EL (cell line): ENCODE measurements at regions not wholly inside any gene's neighbourhood (a gene's known extent, or its start where the extent isn't known, plus 50 kb on each side); places are given as distances from the start of the nearest gene placed in this dataset.
"Not testable (repeated sequence)": the region's sequence is repeated elsewhere in the genome, so short reads cannot be mapped to it uniquely, and the experiment has no call there.

Experiments
- DNase-seq: peaks from one replicate; pipeline ENCODE4 v3.0.0-alpha.2; 2016

DNA sequence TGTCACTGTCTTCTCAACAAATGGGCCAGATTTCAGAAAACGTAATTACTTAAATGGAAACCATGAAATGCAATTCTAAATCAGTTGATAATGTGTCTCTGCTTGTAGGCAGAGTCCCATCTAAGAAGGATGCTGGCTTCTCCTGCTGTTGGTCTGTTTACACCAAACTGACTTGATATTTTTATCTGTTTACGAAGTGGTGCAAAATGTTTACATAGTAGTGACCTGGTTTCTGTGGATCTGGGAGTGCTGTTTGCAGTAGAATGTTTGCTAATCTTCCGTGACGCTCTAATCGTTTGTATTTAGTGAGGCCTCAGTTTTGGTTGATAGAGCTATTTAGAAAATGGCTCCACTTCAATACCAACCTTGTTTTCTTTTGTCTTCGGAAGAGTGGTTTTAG is 213.5 kb downstream of the VEGFC start:
- no peak for DNase-seq

DNA sequence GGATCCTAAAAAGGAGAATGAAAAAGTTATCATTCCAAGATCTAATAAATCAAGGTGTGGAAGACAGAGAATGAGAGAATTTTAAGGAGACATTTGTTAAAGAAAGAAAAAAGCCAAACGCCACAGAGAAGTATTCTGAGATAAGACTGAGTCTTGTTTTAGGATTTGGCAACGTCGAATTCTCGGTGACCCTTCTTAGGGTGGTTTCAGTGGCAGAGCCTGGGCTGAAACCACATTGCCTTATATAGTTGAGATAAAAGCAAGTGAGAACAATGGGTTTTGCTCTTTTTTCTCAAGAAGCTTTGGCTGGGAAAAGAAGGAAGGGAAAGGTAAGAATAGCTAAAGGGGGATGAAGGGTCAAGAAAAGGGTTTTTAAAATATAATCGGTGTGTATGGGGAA is 209.4 kb downstream of the VEGFC start:
- DNase-seq: no peak

- peak; percentile 46 for DNase-seq
These were observed 208.6 kb downstream of the VEGFC start for GRCh38 chr4:176584031-176584606.

DNA sequence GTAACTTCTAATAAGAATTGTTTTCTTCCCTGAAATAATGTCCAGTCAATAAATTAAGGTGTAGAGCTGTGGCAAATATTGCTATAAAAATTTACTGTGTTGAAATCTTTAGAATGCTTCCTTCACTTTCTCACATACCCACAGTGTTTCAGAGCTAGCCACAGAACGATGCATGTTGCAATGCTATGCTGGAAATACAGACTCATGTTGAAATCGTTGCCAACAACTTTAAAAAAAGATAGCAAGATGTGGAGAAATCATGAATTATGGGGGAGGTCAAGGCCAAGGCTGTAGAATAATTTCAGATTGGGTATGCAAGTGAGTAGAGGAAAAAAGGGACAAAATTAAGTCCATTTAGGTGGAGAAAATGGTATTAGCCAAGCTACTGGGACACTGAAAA is 204.8 kb downstream of the VEGFC start:
- DNase-seq: peak; percentile 13

DNA sequence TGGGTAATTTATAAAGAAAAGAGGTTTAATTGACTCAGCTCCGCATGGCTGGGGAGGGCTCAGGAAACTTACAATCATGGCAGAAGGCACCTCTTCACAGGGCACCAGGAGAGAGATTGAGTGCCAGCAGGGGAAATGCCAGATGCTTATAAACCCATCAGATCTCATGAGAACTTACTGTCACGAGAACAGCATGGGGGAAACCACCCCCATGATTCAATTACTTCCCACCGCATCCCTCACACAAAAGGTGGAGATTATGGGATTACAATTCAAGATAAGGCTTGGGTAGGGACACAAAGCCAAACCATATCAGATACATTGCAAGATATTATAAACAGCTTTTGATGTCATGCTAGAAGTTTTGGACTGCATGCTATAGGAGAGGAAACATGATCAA is 204.3 kb downstream of the VEGFC start:
- no peak for DNase-seq

DNA sequence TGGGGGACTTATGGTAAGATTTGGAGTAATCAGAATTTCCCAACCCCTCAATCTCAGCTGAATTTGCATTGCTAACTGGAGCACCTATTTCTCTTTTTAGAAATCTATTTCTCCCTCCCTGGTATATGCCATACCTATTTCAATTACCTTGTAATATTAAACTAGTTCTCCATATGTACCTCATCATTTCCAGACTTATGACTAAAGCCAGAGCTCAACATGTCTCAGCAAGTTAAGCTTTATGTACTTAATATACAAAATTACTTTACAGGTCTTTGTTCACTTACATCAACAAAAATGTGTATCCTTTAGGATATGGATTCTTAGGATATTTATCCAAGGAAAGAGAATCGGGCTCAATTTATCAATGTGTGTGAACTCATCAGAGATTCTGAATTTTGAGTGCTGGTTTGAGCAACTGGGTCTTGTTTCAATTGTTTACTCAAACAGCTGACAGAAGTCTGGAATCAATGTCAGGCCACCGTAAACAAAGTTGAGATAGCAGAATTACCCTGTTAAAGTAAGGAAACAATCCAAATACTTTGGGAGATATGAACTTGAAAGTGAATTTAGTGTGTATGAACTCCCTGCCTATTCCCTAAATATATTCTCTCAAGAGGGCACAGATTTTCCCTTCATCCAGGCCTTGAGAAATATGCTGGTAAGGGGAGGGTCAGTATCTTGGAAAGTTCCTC is 199.6 kb downstream of the VEGFC start:
- DNase-seq: no peak

DNA sequence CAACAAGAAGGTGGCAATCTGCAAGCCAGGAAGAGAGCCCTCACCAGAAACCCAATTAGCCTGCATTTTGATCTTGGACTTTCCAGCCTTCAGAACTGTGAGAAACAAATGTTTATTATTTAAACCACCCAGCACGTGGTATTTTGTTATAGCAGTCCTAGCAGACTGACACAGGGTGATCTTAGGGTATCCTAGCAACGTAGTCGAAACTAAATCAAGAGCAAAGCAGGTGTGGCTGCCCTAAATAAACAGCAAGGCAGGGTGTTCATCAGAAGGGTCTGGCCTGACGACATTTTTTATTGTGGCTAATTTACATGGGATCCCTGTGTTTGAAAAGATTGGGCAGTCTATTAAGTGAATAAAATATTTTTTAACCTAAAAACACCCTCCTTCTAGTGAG is 198.8 kb downstream of the VEGFC start:
- DNase-seq: no peak

DNA sequence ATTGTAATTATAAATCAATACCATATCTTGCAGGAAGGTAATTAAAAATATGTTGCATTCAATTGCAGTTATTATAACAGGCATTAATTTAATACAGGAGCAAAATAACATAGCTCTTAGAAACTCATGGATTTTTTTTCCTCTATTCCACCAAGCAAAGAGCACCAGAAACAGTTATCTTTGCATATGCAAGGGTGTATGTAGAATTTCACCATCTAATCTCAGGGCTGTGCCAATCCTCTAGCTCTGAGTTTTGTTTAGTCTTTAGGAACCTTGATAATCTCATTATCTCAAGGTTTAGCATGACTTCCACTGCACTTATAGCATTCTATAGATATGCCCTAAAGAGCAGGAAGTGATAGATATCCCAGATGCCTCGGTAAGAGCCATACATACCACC is 197.5 kb downstream of the VEGFC start:
- no peak for DNase-seq

- DNase-seq: peak; percentile 62
These were observed 191.6 kb downstream of the VEGFC start for GRCh38 chr4:176601124-176601523.

DNA sequence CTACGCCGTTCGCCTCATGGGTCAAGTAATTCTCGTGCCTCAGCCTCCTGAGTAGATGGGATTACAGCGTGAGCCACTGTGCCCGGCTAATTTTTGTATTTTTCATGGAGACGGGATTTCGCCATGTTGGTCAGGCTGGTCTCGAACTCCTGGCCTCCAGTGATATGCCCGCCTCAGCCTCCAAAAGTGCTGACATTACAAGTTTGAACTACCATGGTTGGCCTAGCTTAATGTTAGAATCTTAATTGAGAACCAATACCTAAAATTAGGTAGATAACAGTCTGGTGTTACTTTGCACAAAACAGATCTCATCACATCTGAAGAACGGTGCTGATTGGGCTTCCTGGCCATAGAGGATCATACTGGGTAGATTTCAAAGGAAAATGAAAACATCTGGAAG is 184.9 kb downstream of the VEGFC start:
- DNase-seq: no peak

- DNase-seq: no peak
These were observed 184.4 kb downstream of the VEGFC start for GRCh38 chr4:176608346-176608745.

GRCh38 chr4:176610594-176610993 is 182.1 kb downstream of the VEGFC start:
- DNase-seq: no peak

DNA sequence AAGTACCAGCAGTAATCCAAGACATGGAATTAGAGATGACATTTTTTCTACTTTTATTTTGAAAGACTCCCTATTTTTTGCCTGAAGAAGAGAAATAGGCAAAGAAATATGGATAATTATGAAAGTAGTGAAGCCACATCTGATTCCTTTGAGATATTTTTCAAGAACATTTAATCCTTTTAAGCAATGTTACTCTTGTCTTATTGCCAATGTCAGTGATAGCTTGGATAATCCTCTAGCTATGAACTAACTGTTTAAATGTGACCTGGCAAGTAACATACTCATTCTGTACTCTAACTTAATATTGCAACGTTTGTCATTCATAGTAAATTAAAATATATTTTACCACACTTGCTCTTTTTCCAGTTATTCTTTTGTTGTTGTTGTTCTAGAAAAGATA is 181.3 kb downstream of the VEGFC start:
- no peak for DNase-seq

GRCh38 chr4:176611951-176612350 is 180.8 kb downstream of the VEGFC start:
- no peak for DNase-seq

DNA sequence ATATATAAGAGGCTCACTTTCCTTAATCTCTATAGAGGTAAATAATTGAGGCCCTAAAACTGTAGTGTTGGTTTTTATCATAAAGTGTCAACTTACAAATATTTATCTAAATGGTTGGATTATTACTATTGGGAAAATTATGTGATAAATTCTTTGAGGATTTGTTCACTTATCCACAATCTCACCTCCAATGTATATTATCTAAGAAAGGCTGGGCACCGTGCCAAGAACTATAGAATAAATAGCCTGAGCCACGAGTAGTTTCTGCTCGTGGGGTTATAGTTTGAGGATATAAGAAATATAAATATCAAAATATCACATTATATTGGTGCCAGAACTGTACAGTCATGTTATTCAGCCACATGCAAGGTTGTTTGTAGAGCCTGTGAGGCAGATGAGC is 177.9 kb downstream of the VEGFC start:
- no peak for DNase-seq

DNA sequence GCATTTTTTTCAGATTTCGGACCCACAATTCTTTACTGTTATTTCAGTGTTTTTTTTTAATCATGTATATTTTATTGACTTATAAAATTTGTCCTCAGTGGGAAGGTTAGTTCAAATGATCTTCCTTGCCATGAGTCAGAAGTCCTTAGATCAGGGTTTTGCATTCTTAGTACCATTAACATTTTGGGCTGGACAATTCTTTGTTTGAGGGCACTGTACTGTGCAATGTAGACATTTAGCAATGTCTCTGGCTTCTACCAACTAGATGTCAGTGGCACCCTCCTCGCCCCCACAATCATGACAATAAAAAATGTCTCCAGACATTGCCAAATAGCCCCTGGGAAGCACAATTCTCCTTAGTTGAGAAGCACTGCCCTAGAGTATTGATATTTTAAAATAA is 176.6 kb downstream of the VEGFC start:
- no peak for DNase-seq

DNA sequence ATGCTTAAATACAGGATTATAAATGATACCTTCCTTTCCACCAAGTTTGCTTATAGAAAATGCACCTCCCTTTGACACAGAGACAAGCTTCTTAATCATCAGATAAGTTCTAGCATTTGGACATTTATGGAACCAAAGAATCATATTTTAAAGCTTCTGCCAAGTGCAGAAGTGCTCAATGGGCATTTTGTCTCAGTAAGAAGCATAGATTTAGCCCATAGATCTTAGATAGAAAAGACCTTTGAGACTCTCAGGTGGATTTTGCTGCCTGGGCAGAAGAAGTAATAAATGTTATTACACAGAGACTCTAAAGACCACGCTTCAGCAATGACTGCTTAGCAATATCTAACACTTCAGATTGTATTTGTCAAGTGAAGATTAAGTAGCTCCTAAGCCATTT is 174.6 kb downstream of the VEGFC start:
- DNase-seq: no peak

GRCh38 chr4:176619430-176619829 is 173.3 kb downstream of the VEGFC start:
- no peak for DNase-seq

DNA sequence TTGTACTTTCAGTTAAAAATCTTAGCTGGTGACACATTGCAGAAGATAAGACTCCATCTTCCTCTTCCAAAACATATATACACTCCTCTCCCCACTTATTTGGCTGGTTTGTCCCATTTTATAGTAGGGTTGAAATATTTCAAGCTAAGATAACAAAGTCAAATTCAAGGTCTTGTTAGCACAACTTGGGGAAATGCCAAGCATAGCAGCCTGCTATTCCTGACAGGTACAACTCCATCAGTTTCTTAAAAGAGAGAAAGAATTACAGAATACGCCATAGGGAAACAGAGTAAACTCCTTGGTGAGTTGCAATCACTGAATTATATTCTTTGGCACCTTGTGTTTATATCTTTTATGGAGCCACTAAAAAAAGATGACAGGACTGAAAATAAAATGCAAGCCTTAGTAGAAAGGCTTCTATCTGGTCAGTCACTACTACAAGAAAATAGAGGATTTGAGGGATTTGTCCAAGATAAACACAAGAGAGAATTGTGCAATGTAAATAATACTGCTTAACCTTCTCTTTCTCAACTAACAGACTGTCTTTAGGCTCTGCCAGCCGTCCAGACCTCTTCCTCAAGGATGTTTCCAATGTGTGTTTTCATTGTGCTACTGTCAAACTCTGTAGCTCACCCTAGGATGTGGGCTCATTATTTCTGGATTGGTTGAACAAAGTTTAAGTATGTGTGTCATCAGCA is 170.3 kb downstream of the VEGFC start:
- DNase-seq: peak; percentile 21

DNA sequence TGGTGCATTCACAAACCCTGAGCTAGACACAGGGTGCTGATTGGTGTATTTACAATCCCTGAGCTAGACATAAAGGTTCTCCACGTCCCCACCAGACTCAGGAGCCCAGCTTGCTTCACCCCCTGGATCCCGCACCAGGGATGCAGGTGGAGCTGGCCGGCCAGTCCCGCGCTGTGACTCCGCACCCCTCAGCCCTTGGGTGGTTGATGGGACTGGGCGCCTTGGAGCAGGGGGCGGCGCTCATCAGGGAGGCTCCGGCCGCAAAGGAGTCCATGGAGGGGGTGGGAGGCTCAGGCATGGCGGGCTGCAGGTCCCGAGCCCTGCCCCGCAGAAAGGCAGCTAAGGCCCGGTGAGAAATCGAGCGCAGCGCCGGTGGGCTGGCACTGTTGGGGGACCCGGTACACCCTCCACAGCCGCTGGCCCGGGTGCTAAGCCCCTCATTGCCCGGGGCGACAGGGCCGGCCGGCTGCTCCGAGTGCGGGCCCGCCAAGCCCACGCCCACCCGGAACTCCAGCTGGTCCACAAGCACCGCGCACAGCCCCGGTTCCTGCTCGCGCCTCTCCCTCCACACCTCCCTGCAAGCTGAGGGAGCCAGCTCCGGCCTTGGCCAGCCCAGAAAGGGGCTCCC is 167.6 kb downstream of the VEGFC start:
- DNase-seq: not testable (repeated sequence)

- DNase-seq: no peak
These were observed 164.8 kb downstream of the VEGFC start for GRCh38 chr4:176627916-176628315.

GRCh38 chr4:176631611-176632010 is 161.1 kb downstream of the VEGFC start:
- no peak for DNase-seq
